Nephron (organoid): ENCODE measurements at regions not wholly inside any gene's neighbourhood (a gene's known extent, or its start where the extent isn't known, plus 50 kb on each side); places are given as distances from the start of the nearest gene placed in this dataset.

Source experiments
- H3K27ac Mint-ChIP-seq, 3 experiments: 2 replicates each; pipeline ENCODE4 v1.8.0; 2020; ENCODE audit warnings: mixed read lengths in 3 of 3, mild to moderate bottlenecking in 2 of 3, moderate library complexity in 1 of 3
- H3K27me3 Mint-ChIP-seq: 2 replicates; pipeline ENCODE4 v1.8.0; 2021; ENCODE audit warnings: low read depth, mild to moderate bottlenecking, moderate library complexity, mixed read lengths
- H3K36me3 Mint-ChIP-seq: 2 replicates; pipeline ENCODE4 v1.8.0; 2020; ENCODE audit warnings: low read depth, mixed read lengths
- H3K4me1 Mint-ChIP-seq: 2 replicates; pipeline ENCODE4 v1.8.0; 2020; ENCODE audit warnings: mixed read lengths
- H3K4me3 Mint-ChIP-seq, 3 experiments: 2 replicates each; pipeline ENCODE4 v1.8.0; 2020; ENCODE audit warnings: mild to moderate bottlenecking in 3 of 3, mixed read lengths in 3 of 3, moderate library complexity in 2 of 3
- H3K9me3 Mint-ChIP-seq: 2 replicates; pipeline ENCODE4 v1.8.0; 2020; ENCODE audit warnings: mixed read lengths
- TF ChIP-seq, protein P1 (sequence below), 3 experiments: fragments of 200-600 bp; sonication (generic); IDR thresholded peaks; one replicate each; pipeline ENCODE4 v1.5.0; 2021; ENCODE audit warnings: antibody characterized with exemption in 3 of 3; ENCODE audit not compliant: unreplicated experiment in 3 of 3

DNA sequence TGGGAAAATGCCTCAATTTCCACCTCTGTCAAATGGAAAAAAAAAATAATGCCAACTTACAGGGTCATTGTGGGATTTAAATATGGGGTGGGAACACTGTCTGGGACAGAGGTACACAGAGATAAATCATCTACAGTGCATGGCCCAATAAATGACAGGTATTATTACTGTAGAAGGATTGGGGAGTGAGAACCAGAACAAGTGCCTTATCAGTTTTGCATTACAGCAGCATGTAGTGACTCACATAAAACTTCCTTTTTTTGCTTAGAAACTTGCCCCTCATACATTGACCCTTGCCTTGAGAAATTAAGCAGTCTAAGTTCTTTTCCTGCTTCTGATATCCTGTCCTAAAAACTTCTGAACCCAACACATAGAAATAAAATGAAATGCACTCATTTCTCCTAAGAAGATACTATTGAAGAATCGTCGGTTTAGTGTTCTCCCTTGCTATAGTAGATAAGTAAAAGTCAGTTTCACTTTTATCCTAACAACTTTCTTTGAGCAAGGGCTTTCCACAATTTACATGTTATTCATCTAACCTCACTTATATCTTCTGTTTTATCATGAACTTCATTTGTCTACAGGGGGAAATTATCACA, 121.0 kb upstream of the HAAO start:
- Mint-ChIP-seq H3K4me1 (peaks cover 50% of the 10 kb centered on the region), H3K9me3 (no peaks in the 10 kb centered on the region), H3K27ac (peak overlapping the region; percentile 3 to 60 (median 42)), H3K27me3 (peaks cover 9% of the 10 kb centered on the region), H3K36me3 (no peaks in the 10 kb centered on the region), H3K4me3 (no peak overlapping the region)
- TF ChIP-seq, protein P1, sequence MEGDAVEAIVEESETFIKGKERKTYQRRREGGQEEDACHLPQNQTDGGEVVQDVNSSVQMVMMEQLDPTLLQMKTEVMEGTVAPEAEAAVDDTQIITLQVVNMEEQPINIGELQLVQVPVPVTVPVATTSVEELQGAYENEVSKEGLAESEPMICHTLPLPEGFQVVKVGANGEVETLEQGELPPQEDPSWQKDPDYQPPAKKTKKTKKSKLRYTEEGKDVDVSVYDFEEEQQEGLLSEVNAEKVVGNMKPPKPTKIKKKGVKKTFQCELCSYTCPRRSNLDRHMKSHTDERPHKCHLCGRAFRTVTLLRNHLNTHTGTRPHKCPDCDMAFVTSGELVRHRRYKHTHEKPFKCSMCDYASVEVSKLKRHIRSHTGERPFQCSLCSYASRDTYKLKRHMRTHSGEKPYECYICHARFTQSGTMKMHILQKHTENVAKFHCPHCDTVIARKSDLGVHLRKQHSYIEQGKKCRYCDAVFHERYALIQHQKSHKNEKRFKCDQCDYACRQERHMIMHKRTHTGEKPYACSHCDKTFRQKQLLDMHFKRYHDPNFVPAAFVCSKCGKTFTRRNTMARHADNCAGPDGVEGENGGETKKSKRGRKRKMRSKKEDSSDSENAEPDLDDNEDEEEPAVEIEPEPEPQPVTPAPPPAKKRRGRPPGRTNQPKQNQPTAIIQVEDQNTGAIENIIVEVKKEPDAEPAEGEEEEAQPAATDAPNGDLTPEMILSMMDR (IDR thresholded peaks at IDR 0.05; ENCODE audit: unreplicated experiment in 3 of 3) = no peak

DNA sequence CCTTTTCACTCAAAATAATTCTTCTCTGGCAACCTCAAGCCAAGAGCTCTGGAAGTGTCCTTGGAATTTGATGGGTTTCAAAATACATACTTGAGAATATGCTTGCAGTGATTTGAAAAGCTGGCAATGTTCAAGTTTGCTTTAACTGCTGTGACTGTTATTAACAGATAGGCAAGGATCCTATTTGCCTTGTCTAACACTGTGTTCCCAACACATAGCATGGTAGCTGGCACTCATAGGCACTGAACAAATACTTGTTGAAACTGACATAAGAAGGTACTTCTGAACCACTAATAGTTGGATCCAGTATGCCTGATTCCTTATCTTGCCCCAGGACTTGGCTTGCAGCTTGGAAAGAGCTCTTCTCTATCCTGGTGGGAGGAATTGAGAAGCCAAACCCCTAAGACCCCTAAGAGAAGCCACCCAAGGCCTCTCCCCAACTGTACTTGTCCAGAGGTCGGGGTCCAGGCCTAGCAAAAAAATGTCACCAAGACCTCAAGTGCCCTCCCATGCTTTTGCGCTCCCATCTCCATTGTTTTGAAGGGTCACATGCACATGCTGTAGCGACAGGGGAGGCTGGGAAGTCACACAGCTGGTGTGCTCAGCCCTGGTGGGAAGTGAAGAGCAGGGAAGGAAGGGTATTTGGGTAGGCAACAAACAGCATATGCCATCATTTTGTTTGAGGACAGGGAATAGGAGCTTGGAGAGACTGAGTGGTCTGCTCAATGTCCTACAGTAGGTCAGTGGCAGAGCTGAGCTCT, 118.4 kb upstream of the HAAO start:
- TF ChIP-seq, protein P1 (IDR thresholded peaks at IDR 0.05; ENCODE audit: unreplicated experiment in 3 of 3) = no peak
- H3K36me3 Mint-ChIP-seq = no peaks in the 10 kb centered on the region
- H3K27ac Mint-ChIP-seq = peak overlapping the region; percentile 31 to 82 (median 35)
- no peak overlapping the region for H3K4me3 Mint-ChIP-seq
- H3K9me3 Mint-ChIP-seq = no peaks in the 10 kb centered on the region
- H3K27me3 Mint-ChIP-seq = peaks cover 4% of the 10 kb centered on the region
- peaks cover 49% of the 10 kb centered on the region for H3K4me1 Mint-ChIP-seq

DNA sequence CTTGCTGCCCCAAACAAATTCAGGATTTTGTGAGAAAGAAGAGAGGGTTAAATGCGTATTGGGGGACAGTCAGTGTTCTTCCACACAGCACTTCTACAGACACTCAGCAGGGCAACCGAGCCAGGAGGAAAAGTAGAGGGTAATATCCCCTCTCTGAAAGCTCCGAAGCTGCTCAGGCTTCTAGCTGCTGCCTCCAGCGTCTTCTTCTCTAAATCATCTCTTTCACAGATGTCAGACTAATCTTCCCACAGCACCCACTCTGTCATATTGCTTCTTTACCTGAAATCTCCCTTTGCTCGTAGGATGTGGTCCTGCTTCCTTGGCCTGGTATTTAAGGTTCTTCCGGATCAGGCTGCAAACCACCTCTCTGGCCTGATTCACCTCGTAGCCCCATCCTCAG, 117.6 kb upstream of the HAAO start:
- Mint-ChIP-seq H3K36me3 (no peaks in the 10 kb centered on the region), H3K4me3 (no peak overlapping the region), H3K27me3 (peaks cover 3% of the 10 kb centered on the region), H3K27ac (peak overlapping the region; percentile 31 to 82 (median 35)), H3K4me1 (peaks cover 57% of the 10 kb centered on the region), H3K9me3 (no peaks in the 10 kb centered on the region)
- TF ChIP-seq, protein P1 (IDR thresholded peaks at IDR 0.05; ENCODE audit: unreplicated experiment in 3 of 3) = no peak

DNA sequence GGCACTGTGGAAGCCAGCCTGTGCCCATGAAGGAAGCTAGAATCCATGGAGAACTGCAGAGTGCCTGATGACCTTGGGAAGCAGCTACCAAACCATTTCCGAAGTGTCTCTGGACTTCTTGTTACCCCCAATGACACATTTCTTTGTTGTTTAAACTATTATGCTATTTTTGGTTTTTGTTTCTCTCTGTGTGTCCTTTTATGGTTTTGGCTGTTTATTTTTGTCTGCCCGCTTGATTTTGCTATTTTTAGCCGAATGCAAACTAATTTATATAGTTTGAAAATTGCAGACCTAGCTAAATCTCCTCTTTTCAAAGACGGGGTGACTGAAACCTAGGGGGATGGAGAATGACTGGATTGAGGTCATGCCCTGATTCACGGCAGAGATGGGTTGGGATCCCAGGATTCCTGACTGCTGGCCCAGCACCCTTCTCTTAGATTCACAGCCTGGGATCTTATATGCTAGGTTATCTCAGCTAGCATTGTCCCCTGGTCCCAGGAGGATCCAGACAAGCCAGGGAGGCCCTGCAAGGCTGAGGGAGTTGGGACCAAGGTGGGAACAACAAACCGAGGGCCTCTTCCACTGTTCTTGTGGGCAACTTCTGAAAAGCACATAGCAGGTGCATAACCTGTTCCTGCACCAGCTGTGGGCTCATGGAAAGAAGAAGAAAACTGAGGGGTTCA, 116.3 kb upstream of the HAAO start:
- H3K27me3 Mint-ChIP-seq = peaks cover 3% of the 10 kb centered on the region
- H3K9me3 Mint-ChIP-seq = no peaks in the 10 kb centered on the region
- H3K36me3 Mint-ChIP-seq = no peaks in the 10 kb centered on the region
- H3K4me1 Mint-ChIP-seq = peaks cover 56% of the 10 kb centered on the region
- TF ChIP-seq, protein P1 (IDR thresholded peaks at IDR 0.05; ENCODE audit: unreplicated experiment in 3 of 3) = no peak
- H3K27ac Mint-ChIP-seq = peak overlapping the region; percentile 97 to 98 (median 98)
- H3K4me3 Mint-ChIP-seq = peak overlapping the region in 1 of 3 experiments; percentile 14

DNA sequence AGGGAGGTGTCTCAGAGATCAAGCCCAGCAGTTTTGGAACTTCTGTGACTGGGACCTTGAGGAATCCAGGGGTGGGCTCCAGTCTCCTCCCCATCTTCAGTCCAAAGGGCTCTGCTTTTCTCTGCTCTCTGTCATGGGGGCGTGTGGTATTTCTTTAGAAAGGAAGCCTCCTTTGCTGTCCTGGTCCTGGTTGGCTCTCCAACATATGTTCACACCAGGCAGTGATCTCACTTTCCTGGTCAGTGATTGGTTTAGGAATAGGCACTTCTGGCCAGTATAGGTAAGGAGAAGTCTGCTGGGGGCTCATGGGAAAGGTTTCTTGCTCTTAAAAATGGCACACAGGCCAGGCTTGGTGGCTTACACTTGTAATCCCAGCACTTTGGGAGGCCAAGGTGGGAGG, 115.5 kb upstream of the HAAO start:
- Mint-ChIP-seq H3K27ac (peak overlapping the region; percentile 97 to 98 (median 98)), H3K9me3 (no peaks in the 10 kb centered on the region), H3K27me3 (peaks cover 3% of the 10 kb centered on the region), H3K36me3 (no peaks in the 10 kb centered on the region), H3K4me1 (peaks cover 52% of the 10 kb centered on the region), H3K4me3 (no peak overlapping the region)
- TF ChIP-seq, protein P1 (IDR thresholded peaks at IDR 0.05; ENCODE audit: unreplicated experiment in 3 of 3) = no peak
